GM18951 (cell line): ENCODE measurements at regions not wholly inside any gene's neighbourhood (a gene's known extent, or its start where the extent isn't known, plus 50 kb on each side); places are given as distances from the start of the nearest gene placed in this dataset.

Experiments
- POLR2A ChIP-seq: IDR thresholded peaks from 4 replicates; pipeline ENCODE4 v1.6.1; 2011; ENCODE audit warnings: mild to moderate bottlenecking; ENCODE audit not compliant: insufficient read length, insufficient read depth; ENCODE audit errors: extremely low read depth
- in situ Hi-C: fragments of 300-500 bp; cut with MboI; formaldehyde crosslinking; loops from one replicate; pipeline ENCODE4 v1.12.0; 2022; ENCODE audit warnings: low sequenced_read_pairs, mixed read lengths, inconsistent platforms; ENCODE audit not compliant: unreplicated experiment

- TF ChIP-seq POLR2A: no peak
- in situ Hi-C loops: no loop called here
Observed at GRCh38 chr4:60544981-60545380, 655.1 kb upstream of the ADGRL3 start.

- no peak for TF ChIP-seq POLR2A
- in situ Hi-C loops: no loop called here
Observed at GRCh38 chr4:60562334-60562733, 637.8 kb upstream of the ADGRL3 start.

- no peak for TF ChIP-seq POLR2A
- in situ Hi-C loops: no loop called here
Observed at GRCh38 chr4:60565558-60565957, 634.6 kb upstream of the ADGRL3 start.

- no peak for TF ChIP-seq POLR2A
- in situ Hi-C loops: no loop called here
Observed at GRCh38 chr4:60575336-60575735, 624.8 kb upstream of the ADGRL3 start.

- TF ChIP-seq POLR2A: no peak
- in situ Hi-C loops: no loop called here
Observed at GRCh38 chr4:60579335-60579734, 620.8 kb upstream of the ADGRL3 start.

GRCh38 chr4:60581919-60582536 lies 618.1 kb upstream of the ADGRL3 start:
- in situ Hi-C loops: no loop called here
- TF ChIP-seq POLR2A: no peak

- TF ChIP-seq POLR2A: no peak
- in situ Hi-C loops: no loop called here
Observed at GRCh38 chr4:60588556-60588955, 611.6 kb upstream of the ADGRL3 start.

GRCh38 chr4:60589425-60589824 lies 610.7 kb upstream of the ADGRL3 start:
- in situ Hi-C loops: no loop called here
- TF ChIP-seq POLR2A: no peak

- in situ Hi-C loops: no loop called here
- no peak for TF ChIP-seq POLR2A
Observed at GRCh38 chr4:60590116-60590515, 610.0 kb upstream of the ADGRL3 start.

- in situ Hi-C loops: no loop called here
- no peak for TF ChIP-seq POLR2A
Observed at GRCh38 chr4:60605646-60606354, 594.3 kb upstream of the ADGRL3 start.

GRCh38 chr4:60611762-60612496 lies 588.2 kb upstream of the ADGRL3 start:
- no peak for TF ChIP-seq POLR2A
- in situ Hi-C loops: no loop called here

GRCh38 chr4:60617731-60618130 lies 582.4 kb upstream of the ADGRL3 start:
- in situ Hi-C loops: no loop called here
- TF ChIP-seq POLR2A: no peak

GRCh38 chr4:60619531-60620305 lies 580.4 kb upstream of the ADGRL3 start:
- in situ Hi-C loops: no loop called here
- no peak for TF ChIP-seq POLR2A

GRCh38 chr4:60637976-60638375 lies 562.1 kb upstream of the ADGRL3 start:
- TF ChIP-seq POLR2A: no peak
- in situ Hi-C loops: no loop called here

GRCh38 chr4:60648774-60649173 lies 551.4 kb upstream of the ADGRL3 start:
- no peak for TF ChIP-seq POLR2A
- in situ Hi-C loops: no loop called here
